ENCODE measurements at regions not wholly inside any gene's neighbourhood (a gene's known extent, or its start where the extent isn't known, plus 50 kb on each side); places are given as distances from the start of the nearest gene placed in this dataset.
"Not testable (repeated sequence)": the region's sequence is repeated elsewhere in the genome, so short reads cannot be mapped to it uniquely, and the experiment has no call there.

DNA sequence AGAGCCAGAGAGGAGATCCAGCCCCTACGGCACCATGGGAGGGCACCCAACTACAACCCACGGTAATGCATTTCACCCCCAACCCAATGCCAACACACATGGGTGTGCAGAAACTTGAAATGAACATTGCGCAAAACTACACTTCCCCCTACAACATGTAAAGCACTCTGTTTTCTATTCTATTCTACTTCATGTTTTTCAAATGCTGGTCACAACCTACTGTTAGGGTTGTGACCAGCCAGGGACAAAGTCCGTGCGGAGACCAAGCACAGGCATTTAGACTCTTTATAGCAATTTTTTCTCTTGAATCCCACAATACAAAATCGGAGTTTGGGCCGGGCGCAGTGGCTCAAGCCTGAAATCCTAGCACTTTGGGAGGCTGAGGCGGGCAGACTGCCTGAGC, 90.6 kb downstream of the MRPL14 start:
- no peak for DNase-seq

DNA sequence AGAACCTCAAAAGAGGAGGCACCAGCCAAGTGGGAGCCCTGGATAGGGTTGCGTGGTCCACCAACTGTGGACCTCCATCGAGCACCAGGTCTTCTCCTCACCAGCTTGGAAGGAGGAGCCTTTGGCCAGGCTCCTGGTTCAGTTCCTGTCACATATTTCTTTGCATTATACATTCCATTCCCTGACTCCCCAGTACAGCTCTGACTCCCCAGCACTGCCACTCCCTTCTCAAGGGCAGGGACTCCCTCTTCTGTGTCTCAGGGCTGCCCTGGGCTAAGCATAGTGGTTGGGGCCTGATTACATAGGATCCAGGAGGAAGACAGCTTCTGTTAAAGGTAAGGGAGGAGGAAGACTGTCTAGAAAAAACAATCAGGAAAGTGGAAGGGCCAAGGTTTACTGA, 91.1 kb downstream of the MRPL14 start:
- peak; percentile 48 for DNase-seq

DNA sequence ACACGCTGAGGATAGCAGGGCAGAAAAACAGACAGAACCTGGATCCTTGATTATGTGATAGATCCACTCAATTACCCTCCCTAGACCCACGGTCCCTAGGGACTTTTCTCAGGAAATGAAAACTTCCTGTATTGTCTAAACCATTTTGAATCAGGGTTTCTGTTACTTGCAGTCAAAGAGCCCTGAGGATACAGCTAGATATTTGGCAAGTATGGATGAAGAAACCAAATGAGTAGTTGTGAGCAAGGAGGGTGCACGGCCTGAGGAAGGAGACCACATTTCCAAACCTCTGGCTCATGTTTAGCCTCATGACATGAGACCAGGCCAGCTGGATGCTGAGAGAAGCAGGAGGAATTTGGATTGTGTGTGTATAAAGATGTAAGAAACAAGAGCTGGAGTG, 91.6 kb downstream of the MRPL14 start:
- peak; percentile 60 for DNase-seq

DNA sequence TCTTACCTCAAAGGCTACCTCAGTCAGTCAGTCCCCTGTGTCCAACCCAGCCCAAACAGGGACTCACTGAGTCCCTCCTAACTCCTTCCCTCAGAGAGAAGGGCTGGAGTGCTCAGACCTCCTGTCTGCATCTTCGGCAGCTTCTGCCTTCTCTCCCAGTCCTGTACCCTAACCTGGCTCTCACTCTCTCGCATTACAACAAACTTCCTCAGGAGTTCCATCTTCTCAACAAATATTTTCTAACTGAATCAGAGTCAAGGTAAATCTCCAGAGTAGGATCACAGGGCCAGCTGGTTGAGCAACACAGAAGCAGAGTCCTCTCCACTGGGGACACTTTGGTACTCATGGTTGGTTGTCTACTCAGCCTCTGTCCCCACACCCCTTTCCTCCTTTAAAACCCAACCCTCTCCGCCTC, 92.3 kb downstream of the MRPL14 start:
- no peak for DNase-seq

DNA sequence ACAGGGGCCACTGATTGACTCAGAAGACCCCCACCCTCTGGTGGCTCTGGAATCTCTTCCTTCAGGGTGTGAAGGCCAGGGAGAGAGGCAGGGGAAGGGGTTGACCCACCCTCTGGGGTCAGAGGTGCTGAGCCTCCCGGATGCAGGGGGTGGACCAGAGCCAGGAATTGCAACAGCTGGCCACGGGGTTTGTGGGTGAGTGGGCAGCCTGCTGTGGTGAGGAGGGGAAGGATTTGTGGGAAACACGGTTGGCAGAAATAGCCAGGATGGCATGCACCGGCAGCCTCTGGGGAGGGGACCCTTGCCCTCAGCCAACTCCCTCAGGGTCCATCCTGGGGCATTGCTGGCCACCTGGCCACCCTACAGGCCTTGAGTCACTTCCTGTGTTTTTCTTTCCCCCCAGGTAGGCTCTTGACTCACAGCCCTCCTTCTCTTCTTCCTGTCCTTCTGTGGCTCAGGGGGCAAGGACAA, 92.8 kb downstream of the MRPL14 start:
- DNase-seq = no peak

DNA sequence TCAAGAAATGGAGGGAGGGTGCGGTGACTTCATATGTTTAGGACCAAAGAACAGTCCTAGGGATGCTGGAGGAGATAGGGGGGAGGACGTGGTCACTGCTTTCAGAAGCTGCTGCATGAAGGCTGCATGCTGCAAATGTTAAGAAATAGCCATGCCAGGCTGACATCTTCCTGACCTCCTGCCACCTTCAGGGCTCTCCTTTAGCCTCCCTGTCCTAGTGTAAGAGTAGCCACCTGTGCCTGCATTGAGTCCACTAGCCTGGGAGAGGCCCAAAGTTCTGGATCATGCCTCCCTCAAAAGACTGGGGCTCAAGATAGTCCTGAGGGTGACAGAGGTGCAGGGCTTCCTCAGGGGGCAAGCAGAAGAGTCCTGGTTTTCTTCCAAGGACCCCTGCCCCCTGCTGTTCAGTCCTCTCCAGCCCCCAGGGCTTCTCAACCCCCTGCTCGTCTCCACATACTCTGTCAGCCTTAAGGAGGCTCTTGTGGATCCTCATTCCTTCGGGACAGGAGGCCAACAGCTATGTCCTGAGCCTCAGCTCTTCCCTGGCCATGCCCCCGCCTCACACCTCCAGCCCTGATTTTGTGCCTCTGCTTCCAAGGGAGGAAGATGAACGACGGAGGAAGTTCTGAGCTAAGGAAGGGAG, 96.3 kb downstream of the MRPL14 start:
- no peak for DNase-seq

DNA sequence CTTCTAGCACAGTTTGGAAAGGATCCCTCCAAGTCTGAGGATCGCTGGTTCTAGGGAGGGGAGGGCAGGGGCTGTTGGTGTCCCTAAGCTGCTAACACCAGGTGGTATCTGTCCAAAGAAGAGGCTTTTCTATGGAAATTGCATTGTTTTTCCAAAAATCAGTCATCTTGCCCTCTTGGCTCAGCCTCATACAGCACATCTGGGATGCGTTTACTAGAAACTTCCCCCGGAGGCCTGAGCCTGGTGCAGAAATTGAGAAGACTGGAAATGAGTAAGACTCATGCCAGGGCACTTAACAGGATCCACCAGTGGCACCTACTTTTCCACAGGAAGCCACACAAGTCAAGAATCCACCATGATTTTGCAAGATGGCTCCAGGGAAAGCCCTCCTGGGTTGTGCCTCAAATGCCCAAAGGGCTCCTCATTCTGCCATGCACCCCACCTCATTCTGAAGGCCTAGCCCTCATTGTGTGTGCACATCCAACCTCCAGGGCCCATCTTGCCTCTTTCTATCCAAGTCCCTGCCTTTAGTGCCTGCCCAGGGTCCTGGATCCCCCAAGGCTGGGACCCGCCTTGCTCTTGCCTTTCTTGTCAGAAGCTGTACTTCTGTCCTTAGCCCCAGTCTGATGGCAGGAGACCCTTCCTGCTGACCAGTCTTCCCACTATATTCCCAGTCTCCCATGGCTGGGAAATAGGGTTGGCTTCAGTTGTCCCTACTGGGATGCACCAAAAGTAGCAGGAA, 97.6 kb downstream of the MRPL14 start:
- peak; percentile 75 for DNase-seq

DNA sequence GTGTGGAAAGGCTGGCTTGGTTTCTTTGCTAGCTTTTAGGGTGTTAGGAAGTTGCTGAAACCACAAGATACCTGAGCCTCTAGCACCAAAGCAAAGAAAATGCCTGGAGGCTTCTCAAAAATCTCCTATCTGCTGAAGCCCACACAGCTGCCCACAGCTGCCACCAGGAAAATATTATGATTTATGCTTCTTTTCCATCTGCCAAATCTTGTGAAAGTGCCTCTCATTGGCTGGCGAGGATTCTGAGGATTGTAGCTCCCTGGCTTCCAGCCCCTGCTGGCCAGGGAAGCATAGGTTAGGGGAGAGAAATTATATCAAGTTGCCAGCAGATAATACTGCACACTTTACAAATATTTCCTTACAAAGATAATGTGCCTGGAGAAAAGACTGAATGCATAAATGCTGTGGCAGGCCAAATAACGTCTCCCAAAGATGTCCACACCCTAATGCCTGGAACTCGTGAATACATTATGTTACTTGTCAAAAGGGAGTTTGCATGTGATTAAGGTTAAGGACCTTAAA, 98.4 kb downstream of the MRPL14 start:
- peak; percentile 43 for DNase-seq

DNA sequence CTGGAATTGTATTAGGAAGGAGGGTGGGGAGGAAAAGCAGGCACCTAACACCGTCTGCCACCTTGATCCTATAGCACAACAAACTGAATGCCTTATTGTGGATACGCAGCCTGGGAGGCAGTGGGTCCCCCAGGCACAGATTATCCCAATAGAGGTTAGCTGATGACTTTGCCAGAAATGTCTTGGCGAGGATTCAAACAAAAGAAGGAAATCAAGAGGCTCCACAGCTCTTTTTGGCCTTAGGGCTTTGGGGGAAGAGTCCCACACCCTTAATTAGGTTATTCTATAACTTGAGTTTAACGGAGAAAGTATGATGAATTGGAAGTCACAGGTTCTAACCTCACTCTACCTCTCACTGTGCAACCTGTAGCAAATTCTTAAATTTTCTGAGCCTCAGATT, 102.0 kb downstream of the MRPL14 start:
- no peak for DNase-seq

DNA sequence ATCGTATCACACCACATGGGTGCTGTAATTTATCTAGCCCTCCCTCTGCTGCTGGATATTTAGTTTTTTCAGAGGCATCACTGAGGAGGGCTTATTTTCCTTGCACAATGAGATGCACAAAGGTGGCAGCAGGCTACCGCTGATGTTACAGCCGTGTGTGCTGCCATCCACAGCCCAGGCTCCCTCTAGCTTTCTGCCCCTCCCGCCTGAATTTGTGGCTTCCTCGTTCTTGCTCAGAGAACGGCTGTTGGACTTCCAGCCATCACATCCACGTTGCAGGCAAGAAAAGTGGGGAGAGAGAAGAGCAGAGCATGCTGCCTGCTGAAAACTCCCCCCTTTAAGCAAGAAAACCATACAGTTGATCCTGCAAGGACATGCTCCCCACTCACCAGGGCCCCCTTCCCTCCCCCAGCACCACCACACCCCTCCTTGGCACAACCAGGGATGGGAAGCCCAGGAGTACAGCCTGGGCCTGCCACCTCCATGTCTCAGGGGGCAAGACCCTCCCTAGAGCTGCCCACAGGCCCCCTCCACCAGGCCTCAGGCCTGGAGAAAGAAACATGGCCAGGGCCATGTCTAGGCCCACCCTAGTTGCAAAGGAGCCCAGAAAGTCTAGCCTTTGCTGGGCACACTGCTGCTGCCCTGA, 102.6 kb downstream of the MRPL14 start:
- DNase-seq = peak; percentile 66

DNA sequence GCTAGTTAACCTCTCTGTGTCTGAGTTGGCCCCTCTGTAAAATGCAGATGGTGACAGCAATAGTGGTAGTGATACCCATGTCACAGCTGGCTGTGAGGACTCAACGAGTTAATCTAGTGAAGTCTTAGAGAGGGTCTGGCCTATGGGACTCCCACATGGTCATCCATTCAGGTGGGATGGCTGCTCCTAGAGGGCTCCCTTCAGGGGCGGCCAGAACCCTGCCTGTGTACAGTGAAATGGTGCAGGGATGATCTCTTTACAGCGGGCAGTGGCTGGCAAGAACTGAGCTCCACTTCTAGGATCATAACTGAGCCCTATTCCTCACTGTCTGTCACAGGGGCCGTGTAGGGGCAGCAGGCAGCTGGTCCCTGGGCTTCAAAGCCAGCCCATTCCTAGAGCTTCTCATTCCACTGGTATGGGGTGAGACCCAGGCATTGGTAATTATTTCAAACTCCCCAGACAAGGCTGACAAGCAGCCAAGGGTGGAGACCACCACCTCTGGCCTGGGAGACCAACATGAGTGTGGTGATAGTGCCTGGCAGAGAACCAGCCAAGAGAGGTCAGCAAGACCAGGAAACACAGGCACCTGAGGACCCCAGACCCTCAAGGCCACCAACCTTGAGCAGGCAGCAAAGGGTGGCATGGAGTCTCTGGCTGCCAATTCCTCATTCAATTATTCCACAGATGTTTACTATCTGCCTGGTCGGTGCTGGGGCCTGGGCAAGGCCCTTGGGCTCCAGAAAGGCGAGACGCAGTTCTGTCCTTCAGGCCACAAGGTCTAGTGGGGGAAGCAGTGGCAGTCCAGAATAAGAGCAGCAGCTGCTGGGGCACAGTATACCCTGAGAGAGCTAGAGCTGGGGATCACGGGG, 103.4 kb downstream of the MRPL14 start:
- no peak for DNase-seq

DNA sequence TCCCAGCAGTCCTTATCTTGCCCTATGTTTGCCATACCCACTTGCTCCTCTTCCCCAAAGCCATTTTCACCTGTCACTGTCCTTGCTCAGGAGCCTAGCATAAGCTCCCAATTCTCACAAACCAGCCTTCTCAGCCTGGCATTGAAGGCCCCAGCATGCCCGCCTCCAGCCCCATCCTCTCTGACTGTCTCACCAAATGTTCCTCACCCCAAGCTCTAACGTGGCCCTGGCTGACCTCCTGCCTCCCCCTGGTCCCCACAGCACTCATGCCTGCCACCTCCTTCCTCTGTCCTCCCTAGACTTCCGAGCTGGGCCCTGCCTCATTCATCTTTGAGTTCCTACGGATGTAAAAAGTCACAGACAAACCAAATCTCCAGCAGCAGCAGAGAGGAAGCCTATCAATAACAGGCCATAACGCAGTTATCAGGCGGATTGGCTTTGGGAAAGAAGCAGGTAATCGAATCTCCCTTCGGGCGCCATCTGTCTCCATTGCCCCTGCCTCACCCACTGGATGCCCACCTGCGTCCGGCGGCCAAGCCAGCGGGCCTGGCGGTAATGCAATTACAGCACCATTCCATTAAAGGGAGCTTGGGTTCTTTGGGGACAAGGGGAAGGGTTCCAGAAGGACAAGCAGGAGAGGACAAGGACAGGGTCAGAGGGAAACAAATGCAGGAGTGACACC, 104.4 kb downstream of the MRPL14 start:
- DNase-seq = no peak

DNA sequence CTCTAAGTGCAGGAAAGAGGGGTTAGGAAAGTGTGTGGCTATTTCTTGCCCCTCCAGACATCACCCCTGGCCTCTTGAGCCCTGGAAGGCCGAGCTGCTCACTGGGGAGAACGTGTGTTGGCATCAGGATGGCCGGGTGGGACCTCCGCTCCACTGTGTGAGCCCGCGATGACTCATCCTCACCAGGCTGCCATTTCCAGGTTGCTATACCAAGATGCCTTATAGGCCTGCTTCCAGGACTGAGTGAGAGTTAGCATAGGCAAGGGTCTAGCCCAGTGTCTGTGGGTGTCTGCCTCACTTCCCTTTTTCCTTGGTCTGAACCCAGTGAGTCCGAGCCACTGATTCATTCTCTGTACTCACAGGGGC, 105.0 kb downstream of the MRPL14 start:
- no peak for DNase-seq

DNA sequence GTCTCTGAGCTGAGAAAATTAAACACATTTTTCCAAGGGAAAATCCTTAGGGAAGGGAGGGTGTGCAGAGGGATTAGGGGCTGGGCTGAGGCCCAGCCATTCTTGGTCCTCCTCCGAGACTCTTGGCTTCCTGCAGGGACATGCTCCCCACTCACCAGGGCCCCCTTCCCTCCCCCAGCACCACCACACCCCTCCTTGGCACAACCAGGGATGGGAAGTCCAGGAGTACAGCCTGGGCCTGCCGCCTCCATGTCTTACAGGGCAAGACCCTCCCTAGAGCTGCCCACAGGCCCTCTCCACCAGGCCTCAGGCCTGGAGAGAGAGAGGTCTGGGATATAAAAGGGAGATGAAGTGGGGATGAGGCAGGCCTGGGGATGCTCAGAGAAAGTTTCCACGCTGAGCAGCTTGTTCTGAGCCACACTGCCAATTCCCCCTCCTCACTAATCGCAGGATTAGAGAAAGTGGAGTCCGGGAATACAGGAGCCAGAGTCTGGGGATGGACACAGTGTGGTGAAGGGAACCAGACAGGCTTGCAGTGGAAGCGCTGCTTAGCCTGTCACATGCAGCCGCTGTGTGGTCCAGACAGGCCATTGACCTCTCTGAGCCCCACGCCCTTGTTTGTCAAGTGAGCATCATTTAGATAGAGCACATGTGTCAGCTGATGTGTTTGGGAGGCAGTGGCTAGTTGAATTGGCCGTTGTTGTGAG, 105.5 kb downstream of the MRPL14 start:
- DNase-seq = no peak

DNA sequence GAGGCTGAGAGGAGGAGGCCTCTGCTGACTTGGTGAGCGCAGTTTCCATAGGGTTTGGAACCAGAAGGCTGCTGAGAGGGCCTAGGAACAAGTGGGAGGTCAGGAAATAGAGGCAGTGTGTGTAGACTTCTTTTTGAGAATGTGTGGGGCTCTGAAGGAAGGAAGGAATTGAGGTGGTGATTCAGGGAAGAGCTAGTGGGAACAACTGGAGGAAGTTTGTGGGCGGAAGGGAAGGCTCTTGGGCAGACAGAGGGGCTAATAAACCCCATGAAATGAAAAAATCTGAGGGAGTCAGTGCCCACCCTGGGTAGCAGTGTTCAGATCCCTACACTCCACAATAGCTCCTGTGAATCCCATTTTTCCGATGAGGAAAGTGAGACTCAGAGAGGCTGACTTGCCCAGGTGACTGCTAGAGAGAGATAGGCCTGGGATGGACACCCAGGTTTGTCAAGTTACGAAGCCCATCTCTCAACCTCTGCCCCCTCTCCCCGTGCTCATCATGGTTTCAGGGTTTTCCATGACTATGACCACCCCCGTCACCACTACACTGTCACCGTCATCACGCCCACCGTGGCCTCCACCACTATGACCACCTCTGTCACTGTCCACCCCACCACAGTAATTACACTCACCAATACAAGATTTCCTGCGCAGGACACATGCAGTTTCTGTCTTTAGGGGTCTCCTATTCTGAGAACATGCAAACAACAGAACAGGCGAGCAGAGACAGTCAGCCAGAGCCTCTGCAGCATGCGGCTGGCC, 106.4 kb downstream of the MRPL14 start:
- DNase-seq = no peak

DNA sequence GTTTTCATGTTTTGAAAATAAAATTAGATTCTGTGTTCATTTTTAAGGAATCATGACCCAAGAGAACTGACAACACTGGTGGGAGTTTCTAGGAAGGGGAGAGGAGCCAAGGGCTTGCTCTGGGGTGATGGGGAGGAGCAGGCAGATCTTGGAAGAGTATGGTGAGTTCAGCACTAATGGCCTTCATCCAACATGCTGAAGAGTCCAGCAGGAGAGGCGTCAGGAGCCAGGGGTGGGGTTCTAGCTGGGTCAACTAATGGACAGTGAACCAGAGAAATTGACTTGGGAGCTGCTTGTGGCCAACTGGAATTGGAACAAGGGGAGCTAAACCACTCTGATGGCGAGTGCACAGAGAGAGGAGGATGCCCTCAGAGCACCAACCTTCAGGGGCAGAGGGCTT, 107.1 kb downstream of the MRPL14 start:
- DNase-seq = no peak

DNA sequence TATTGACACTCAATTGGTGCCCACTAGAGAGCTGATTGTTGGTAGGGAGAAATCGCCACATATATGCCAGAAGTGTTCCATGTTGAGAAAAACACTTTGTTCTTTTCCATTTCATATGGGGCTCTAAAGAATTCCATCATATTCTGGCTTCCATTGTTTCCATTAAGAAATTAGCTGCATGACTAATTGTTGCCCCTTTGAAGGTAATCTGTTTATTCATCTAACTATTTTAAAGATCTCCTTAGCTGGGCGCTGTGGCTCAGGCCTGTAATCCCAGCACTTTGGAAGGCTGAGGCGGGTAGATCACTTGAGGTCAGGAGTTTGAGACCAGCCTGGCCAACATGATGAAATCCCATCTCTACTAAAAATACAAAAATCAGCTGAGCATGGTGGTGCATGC, 109.9 kb downstream of the MRPL14 start:
- DNase-seq = not testable (repeated sequence)

DNA sequence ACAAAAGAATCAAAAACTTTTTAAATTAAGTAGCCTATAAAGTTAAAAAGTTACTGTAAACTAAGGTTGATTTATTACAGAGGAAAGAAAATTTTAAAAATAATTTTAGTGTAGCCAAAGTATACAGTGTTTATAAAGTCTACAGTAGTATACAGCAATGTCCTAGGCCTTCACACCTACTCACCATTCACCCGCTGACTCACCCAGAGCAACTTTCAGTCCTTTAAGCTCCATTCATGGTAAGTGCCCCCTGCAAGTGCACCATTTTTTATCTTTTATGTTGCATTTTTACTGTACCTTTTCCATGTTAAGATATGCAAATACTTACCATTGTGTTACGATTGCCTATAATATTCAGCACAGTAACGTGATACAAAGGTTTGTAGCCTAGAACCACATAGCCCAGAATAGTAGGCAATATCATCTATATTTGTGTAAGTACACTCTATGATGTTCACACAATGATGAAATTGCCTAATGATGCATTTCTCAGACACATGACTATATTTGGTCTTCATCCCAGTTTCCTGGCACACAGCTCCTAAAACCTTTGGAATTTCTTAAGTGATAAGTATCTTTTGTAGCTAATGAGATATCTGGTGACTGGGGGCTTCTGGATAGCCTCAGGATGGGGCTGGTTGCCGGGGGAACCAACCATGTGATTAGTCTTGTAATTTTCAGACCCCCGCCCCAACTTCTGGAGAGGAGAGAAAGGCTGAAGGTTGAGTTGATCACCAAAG, 111.0 kb downstream of the MRPL14 start:
- peak; percentile 82 for DNase-seq

DNA sequence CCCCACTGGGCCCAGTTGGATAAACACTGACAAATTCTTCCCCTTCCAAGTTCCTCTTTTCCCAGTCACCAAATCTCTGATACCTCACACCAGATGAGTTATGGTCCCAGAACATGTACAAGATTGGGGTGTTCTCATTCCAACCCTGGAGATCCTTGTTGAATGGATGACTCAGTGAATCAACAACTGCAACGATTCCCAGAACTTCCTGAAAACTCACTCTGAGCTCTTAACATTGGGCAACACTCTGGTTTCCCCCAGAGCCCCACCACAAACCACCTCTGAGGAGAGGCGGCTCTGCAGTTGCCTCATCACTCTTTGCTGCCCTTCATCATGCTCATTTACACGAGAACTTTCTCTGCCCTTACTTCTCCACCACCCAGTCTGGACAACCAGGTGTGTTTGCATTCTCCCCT, 115.2 kb downstream of the MRPL14 start:
- peak; percentile 100 for DNase-seq

Data from fibroblast of skin of scalp (primary cell).